Chondrocyte (in vitro differentiated cells): ENCODE measurements at regions not wholly inside any gene's neighbourhood (a gene's known extent, or its start where the extent isn't known, plus 50 kb on each side); places are given as distances from the start of the nearest gene placed in this dataset.
"Not testable (repeated sequence)": the region's sequence is repeated elsewhere in the genome, so short reads cannot be mapped to it uniquely, and the experiment has no call there.

Experiments used
- DNase-seq: peaks from one replicate; pipeline ENCODE4 v3.0.0; 2021; ENCODE audit warnings: mixed read lengths, low spot score
- H3K27ac Mint-ChIP-seq: one replicate; pipeline ENCODE4 v1.8.0; 2021; ENCODE audit warnings: mild to moderate bottlenecking, moderate library complexity, mixed read lengths; ENCODE audit not compliant: unreplicated experiment
- H3K27me3 Mint-ChIP-seq: 2 replicates; pipeline ENCODE4 v1.8.0; 2021; ENCODE audit warnings: low read depth, mixed read lengths
- H3K36me3 Mint-ChIP-seq: 2 replicates; pipeline ENCODE4 v1.8.0; 2021; ENCODE audit warnings: low read depth, mixed read lengths
- H3K4me1 Mint-ChIP-seq: 2 replicates; pipeline ENCODE4 v1.8.0; 2021; ENCODE audit warnings: low read depth, mild to moderate bottlenecking, mixed read lengths
- H3K4me3 Mint-ChIP-seq: one replicate; pipeline ENCODE4 v1.8.0; 2021; ENCODE audit warnings: mild to moderate bottlenecking, moderate library complexity, mixed read lengths; ENCODE audit not compliant: unreplicated experiment
- H3K9me3 Mint-ChIP-seq: 2 replicates; pipeline ENCODE4 v1.8.0; 2021; ENCODE audit warnings: low read depth, mixed read lengths
- CTCF ChIP-seq: fragments of 200-600 bp; sonication (generic); IDR thresholded peaks from 2 replicates; pipeline ENCODE4 v1.5.0; 2021; ENCODE audit warnings: antibody characterized with exemption, mild to moderate bottlenecking, moderate library complexity

DNA sequence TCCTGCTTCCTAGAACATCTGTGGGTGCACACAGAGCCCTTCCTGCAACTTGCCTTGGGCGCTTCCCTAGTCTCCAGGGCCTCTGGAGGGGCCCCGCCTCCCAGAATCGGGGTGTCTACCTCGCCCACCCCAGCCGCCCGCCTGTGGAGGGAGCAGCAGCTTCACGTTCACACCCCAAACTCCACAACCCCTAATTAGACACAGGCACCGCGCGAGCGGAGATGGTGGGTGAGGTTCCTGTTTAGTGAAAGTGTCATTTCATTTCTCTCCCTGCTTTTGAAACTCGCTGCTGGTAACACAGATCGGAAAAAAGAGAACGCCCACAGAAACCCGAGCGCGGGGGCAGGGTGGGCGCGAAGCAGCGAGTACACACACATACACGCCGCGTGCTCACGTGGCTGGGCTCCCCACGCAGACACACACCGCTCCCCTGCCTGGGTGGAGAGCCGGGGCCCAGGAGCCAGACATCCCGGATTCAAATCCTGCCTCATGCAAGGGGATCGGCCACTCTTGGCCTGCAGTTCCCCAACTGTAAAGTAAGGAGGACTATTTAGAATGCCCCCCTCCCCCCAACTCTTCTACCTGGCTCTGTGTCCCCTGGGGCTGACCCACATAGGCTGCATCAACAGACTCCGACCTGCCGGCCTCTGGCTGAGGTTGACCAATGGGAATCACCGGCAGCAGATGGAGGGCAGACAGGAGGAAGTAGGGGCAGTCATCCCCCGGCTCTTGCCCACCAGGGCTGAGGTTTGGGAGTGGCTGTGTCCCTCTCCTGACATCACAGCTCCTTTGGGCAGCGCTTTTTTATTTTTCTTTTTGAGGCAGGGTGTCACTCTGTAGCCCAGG lies 79.2 kb upstream of the NCOR2 start:
- peaks cover 4% of the 10 kb centered on the region for H3K9me3 Mint-ChIP-seq

GRCh38 chr12:124645530-124646244 lies 78.3 kb upstream of the NCOR2 start:
- H3K36me3 Mint-ChIP-seq, result no peaks in the 10 kb centered on the region
- TF ChIP-seq CTCF, result no peak
- H3K4me3 Mint-ChIP-seq, result no peak overlapping the region
- H3K27me3 Mint-ChIP-seq, result no peaks in the 10 kb centered on the region
- peaks cover 7% of the 10 kb centered on the region for H3K9me3 Mint-ChIP-seq
- H3K4me1 Mint-ChIP-seq, result peaks cover 2% of the 10 kb centered on the region
- DNase-seq, result no peak
- H3K27ac Mint-ChIP-seq, result no peak overlapping the region

More for the DNA sequence above, 79.2 kb upstream of the NCOR2 start:
- Mint-ChIP-seq H3K27me3 (no peaks in the 10 kb centered on the region), H3K27ac (no peak overlapping the region), H3K4me3 (no peak overlapping the region), H3K4me1 (peaks cover 8% of the 10 kb centered on the region), H3K36me3 (no peaks in the 10 kb centered on the region)
- no peak for DNase-seq
- no peak for TF ChIP-seq CTCF

DNA sequence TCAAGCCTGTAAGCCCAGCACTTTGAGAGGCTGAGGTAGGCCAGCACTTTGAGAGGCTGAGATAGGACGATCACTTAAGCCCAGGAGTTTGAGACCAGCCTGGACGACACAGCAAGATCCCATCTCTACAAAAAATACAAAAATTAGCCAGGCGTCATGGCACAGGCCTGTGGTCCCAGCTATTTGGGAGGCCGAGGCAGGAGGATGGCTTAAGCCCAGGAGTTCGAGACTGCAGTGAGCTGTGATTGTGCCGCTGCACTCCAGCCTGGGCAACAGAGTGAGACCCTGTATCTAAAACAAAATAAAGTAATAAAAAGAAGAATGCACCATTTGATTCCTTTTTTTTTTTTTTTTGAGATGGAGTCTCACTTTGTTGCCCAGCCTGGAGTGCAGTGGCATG lies 76.4 kb upstream of the NCOR2 start:
- Mint-ChIP-seq H3K4me1 (peaks cover 15% of the 10 kb centered on the region), H3K9me3 (peaks cover 17% of the 10 kb centered on the region)
- not testable (repeated sequence) for H3K36me3 Mint-ChIP-seq, H3K4me3 Mint-ChIP-seq, H3K27ac Mint-ChIP-seq, H3K27me3 Mint-ChIP-seq, DNase-seq

DNA sequence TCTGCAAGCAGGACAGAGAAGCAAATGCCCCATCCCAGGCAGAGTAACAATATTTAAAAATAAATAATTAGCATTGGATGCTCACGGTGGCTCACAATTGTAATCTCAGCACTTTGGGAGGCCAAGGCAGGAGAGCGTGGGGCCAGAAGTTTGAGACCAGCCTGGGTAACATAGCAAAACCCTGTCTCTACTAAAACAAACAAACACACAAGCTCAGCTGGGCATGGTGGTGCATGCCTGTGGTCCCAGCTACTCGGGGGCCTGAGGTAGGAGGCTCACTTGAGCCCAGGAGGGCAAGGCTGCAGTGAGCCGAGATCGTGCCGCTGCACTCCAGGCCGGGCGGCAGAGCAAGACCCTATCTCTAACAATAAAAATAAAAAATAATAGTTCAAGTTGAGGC lies 74.7 kb upstream of the NCOR2 start:
- peaks cover 15% of the 10 kb centered on the region for H3K4me1 Mint-ChIP-seq
- no peak for DNase-seq
- H3K4me3 Mint-ChIP-seq, result no peak overlapping the region
- H3K9me3 Mint-ChIP-seq, result peaks cover 17% of the 10 kb centered on the region
- H3K36me3 Mint-ChIP-seq, result no peaks in the 10 kb centered on the region
- H3K27me3 Mint-ChIP-seq, result no peaks in the 10 kb centered on the region
- no peak for TF ChIP-seq CTCF
- H3K27ac Mint-ChIP-seq, result no peak overlapping the region

DNA sequence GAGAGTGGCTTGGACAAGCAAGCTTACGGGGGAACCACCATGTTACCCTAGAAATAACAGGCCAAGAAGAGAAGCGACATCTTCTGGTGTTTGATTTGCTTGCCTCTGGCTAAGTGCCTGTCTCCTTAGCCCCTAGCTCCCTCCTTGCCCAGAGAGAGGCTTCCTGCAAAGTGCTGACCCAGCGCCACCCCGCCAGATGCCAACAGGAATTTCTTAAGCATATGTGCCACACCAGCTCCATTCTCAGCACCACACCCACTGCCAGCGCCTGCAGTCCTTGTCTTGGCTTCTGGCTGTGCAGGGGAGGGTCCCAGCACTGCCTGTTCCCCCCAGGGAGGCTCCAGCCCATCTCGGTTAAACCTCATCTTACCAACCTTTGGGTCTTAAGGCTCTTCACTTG lies 74.2 kb upstream of the NCOR2 start:
- Mint-ChIP-seq H3K4me1 (peaks cover 17% of the 10 kb centered on the region), H3K4me3 (no peak overlapping the region), H3K27ac (no peak overlapping the region), H3K27me3 (no peaks in the 10 kb centered on the region), H3K9me3 (peaks cover 17% of the 10 kb centered on the region), H3K36me3 (no peaks in the 10 kb centered on the region)
- DNase-seq, result no peak
- no peak for TF ChIP-seq CTCF
